ENCODE measurements at regions not wholly inside any gene's neighbourhood (a gene's known extent, or its start where the extent isn't known, plus 50 kb on each side); places are given as distances from the start of the nearest gene placed in this dataset.

DNA sequence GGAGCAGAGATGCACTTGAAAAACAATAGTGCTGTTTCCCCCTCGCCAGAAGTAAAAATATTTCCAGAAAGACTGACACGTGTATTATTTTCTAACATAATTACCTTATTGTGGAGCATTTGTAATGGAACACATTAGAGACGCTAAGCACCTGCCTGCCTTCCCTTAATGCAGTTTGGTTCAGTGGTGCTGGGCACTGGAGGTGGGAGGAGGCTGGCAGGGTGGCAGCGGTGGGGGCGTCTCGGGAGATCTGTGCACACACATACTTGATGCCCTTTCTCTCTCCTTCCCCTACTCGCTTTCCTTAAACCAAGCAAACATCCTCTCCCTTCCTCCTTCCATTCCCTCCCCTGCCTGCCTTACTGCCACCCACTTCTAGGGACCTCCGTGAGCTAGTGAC, 156.6 kb upstream of the SDK2 start:
- TF ChIP-seq CTCF (IDR thresholded peaks at IDR 0.05; ENCODE audit: insufficient read depth, low read length, missing control alignments) = no peak
- DNase-seq (ENCODE audit: low read depth, low spot score) = no peak
- ChIA-PET CTCF (no interaction called here), POLR2A (no interaction called here)
- H3K4me3 ChIP-seq (ENCODE audit: low read depth, low read length) = no peak overlapping the region

DNA sequence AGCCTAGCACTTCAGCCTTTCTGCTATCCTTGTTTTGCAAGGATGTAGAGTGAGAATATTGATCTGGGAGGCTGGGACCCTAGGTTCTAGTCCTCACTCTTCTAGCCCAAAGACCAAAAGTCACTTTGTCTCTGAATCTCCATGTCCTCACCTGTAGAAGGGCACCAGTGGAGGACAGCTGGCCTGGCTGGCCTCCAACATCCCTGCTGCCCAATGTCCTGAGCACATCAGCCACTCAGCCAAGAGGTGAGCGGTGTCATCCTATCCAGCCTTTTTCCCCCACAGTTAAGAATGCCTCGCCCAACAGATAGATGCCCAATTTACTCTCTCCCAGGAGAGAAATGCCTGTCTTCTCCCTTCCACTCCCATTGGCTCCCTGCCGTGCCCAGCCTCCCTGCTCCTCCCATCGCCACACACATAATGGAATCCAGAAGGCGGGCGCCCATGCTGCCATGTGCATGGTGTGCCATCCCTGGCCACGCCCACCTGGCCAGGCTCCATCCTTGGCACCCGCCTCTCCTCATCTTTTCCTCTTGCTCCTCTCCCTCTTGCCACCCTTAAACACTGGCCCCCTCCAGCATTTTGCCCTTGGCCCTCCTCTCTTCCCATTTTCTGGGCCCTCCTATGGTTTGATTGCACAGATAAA, 157.3 kb upstream of the SDK2 start:
- H3K4me3 ChIP-seq (ENCODE audit: low read depth, low read length) = no peak overlapping the region
- no peak for DNase-seq (ENCODE audit: low read depth, low spot score)
- ChIA-PET CTCF (no interaction called here), POLR2A (no interaction called here)
- TF ChIP-seq CTCF (IDR thresholded peaks at IDR 0.05; ENCODE audit: insufficient read depth, low read length, missing control alignments) = no peak

- H3K4me3 ChIP-seq (ENCODE audit: low read depth, low read length) = no peak overlapping the region
- POLR2A ChIA-PET = no interaction called here
- TF ChIP-seq CTCF (IDR thresholded peaks at IDR 0.05; ENCODE audit: insufficient read depth, low read length, missing control alignments) = no peak
- CTCF ChIA-PET = no interaction called here
- no peak for DNase-seq (ENCODE audit: low read depth, low spot score)
Observed at GRCh38 chr17:73802314-73802713, 158.1 kb upstream of the SDK2 start.

DNA sequence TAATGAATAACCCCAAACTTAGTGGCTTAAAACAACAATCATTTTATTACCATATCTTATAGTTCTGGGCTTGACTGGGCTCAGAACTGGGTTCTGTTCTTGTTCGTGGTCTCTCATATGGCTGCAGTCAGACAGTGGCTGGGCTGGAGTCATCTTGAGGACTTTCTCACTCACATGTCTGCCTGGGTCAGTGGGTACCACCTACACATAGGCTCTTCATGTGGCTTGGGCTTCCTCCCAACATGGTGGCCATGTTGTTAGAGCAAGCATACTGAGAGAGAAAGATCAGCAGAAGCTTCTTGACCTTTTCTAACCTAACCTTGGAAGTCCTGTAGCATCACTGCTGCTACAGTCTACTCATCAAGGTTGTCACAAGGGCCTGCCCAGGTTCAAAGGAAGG, 158.6 kb upstream of the SDK2 start:
- no peak overlapping the region for H3K4me3 ChIP-seq (ENCODE audit: low read depth, low read length)
- no peak for DNase-seq (ENCODE audit: low read depth, low spot score)
- CTCF ChIA-PET = no interaction called here
- POLR2A ChIA-PET = no interaction called here
- TF ChIP-seq CTCF (IDR thresholded peaks at IDR 0.05; ENCODE audit: insufficient read depth, low read length, missing control alignments) = no peak

GRCh38 chr17:73803964-73804435, 159.8 kb upstream of the SDK2 start:
- ChIA-PET CTCF (no interaction called here), POLR2A (no interaction called here)
- DNase-seq (ENCODE audit: low read depth, low spot score) = no peak
- no peak for TF ChIP-seq CTCF (IDR thresholded peaks at IDR 0.05; ENCODE audit: insufficient read depth, low read length, missing control alignments)
- H3K4me3 ChIP-seq (ENCODE audit: low read depth, low read length) = no peak overlapping the region

GRCh38 chr17:73806768-73807167, 162.5 kb upstream of the SDK2 start:
- CTCF ChIA-PET = no interaction called here
- H3K4me3 ChIP-seq (ENCODE audit: low read depth, low read length) = no peak overlapping the region
- POLR2A ChIA-PET = no interaction called here
- TF ChIP-seq CTCF (IDR thresholded peaks at IDR 0.05; ENCODE audit: insufficient read depth, low read length, missing control alignments) = no peak
- no peak for DNase-seq (ENCODE audit: low read depth, low spot score)

All from AG04449 (cell line).